CD14-positive monocyte (primary cell): ENCODE measurements at regions not wholly inside any gene's neighbourhood (a gene's known extent, or its start where the extent isn't known, plus 50 kb on each side); places are given as distances from the start of the nearest gene placed in this dataset.

Experiments used
- DNase-seq, 3 donors: peaks; one replicate each; pipeline ENCODE4 v3.0.0-alpha.2; 2011 to 2022
- H2AFZ ChIP-seq: 2 replicates; pipeline ENCODE4 v1.6.0; 2012; ENCODE audit warnings: mild to moderate bottlenecking, low read depth, low read length, inconsistent platforms; ENCODE audit not compliant: insufficient read depth, poor library complexity, severe bottlenecking
- H3K27ac ChIP-seq, 2 donors: 1 replicate in 1 of 2; 2 replicates in 1 of 2; pipeline ENCODE4 v1.5.1; 2012 to 2013; ENCODE audit warnings: low read length in 2 of 2, control low read depth in 1 of 2, inconsistent platforms in 1 of 2, low read depth in 1 of 2, mild to moderate bottlenecking in 1 of 2
- H3K27me3 ChIP-seq, 2 donors: one replicate each; pipeline versions ENCODE4 v1.6.0 to v1.6.1; 2011 to 2013; ENCODE audit warnings: low read length in 2 of 2; ENCODE audit not compliant: control insufficient read depth in 2 of 2, insufficient read depth in 2 of 2
- H3K36me3 ChIP-seq, 2 donors: replicated peaks in 1 of 2; 1 replicate in 1 of 2; 2 replicates in 1 of 2; pipeline versions ENCODE4 v1.5.1 to v1.6.1; 2012 to 2013; ENCODE audit warnings: low read length in 2 of 2, control low read depth in 1 of 2, inconsistent platforms in 1 of 2, mild to moderate bottlenecking in 1 of 2; ENCODE audit not compliant: insufficient read depth in 2 of 2, control insufficient read depth in 1 of 2
- H3K4me1 ChIP-seq, 2 donors: 1 replicate in 1 of 2; 2 replicates in 1 of 2; pipeline versions ENCODE4 v1.5.1 to v1.6.1; 2012 to 2013; ENCODE audit warnings: low read length in 2 of 2, control low read depth in 1 of 2, inconsistent platforms in 1 of 2, mild to moderate bottlenecking in 1 of 2, moderate library complexity in 1 of 2; ENCODE audit not compliant: insufficient read depth in 2 of 2, control insufficient read depth in 1 of 2
- H3K4me2 ChIP-seq: replicated peaks from 2 replicates; pipeline ENCODE3; 2012; ENCODE audit warnings: low read length, moderate library complexity, mild to moderate bottlenecking; ENCODE audit not compliant: poor library complexity, severe bottlenecking; ENCODE audit errors: extremely low read depth
- H3K4me3 ChIP-seq, 3 experiments: fragments of 200-600 bp in 1 of 3; sonication (generic) in 1 of 3; replicated peaks in 1 of 3; 1 replicate in 2 of 3; 2 replicates in 1 of 3; pipeline ENCODE4 v1.5.1; 2011 to 2013; ENCODE audit warnings: low read length in 3 of 3, mild to moderate bottlenecking in 3 of 3, control low read depth in 2 of 3, low read depth in 2 of 3, inconsistent platforms in 1 of 3, moderate library complexity in 1 of 3
- H3K79me2 ChIP-seq: 2 replicates; pipeline ENCODE4 v1.6.0; 2012; ENCODE audit warnings: mild to moderate bottlenecking, control low read depth, inconsistent platforms, low read length, moderate library complexity; ENCODE audit not compliant: insufficient read depth
- H3K9ac ChIP-seq: 2 replicates; pipeline ENCODE4 v1.6.0; 2017; ENCODE audit warnings: low read length, mild to moderate bottlenecking; ENCODE audit not compliant: insufficient read depth, poor library complexity, severe bottlenecking
- H3K9me3 ChIP-seq, 2 donors: replicated peaks in 1 of 2; 1 replicate in 1 of 2; 2 replicates in 1 of 2; pipeline versions ENCODE4 v1.5.1 to v1.6.1; 2012 to 2013; ENCODE audit warnings: low read length in 2 of 2, control low read depth in 1 of 2; ENCODE audit not compliant: control insufficient read depth in 1 of 2, insufficient read depth in 1 of 2
- H4K20me1 ChIP-seq: 2 replicates; pipeline ENCODE4 v1.6.0; 2012; ENCODE audit warnings: mild to moderate bottlenecking, low read length, control low read depth, moderate library complexity; ENCODE audit not compliant: insufficient read depth
- H3K27ac Mint-ChIP-seq, 7 donors: one replicate each; pipeline ENCODE4 v1.8.0; 2020; ENCODE audit warnings: mild to moderate bottlenecking in 7 of 7, mixed read lengths in 7 of 7, moderate library complexity in 6 of 7, inconsistent platforms in 2 of 7
- H3K27me3 Mint-ChIP-seq, 3 donors: one replicate each; pipeline ENCODE4 v1.8.0; 2021 to 2022; ENCODE audit warnings: low read depth in 3 of 3, mild to moderate bottlenecking in 3 of 3, mixed read lengths in 3 of 3, moderate library complexity in 3 of 3, inconsistent platforms in 1 of 3
- H3K36me3 Mint-ChIP-seq, 2 donors: one replicate each; pipeline ENCODE4 v1.8.0; 2020; ENCODE audit warnings: mixed read lengths in 2 of 2, inconsistent platforms in 1 of 2, mild to moderate bottlenecking in 1 of 2
- H3K4me1 Mint-ChIP-seq: one replicate; pipeline ENCODE4 v1.8.0; 2020; ENCODE audit warnings: mild to moderate bottlenecking, mixed read lengths
- H3K4me3 Mint-ChIP-seq, 2 donors: one replicate each; pipeline ENCODE4 v1.8.0; 2020; ENCODE audit warnings: mild to moderate bottlenecking in 2 of 2, mixed read lengths in 2 of 2, moderate library complexity in 1 of 2
- H3K9me3 Mint-ChIP-seq, 7 donors: one replicate each; pipeline ENCODE4 v1.8.0; 2020 to 2022; ENCODE audit warnings: mixed read lengths in 7 of 7, mild to moderate bottlenecking in 6 of 7, moderate library complexity in 6 of 7, inconsistent platforms in 2 of 7
- CTCF ChIP-seq: fragments of 200-600 bp; IDR thresholded peaks from one replicate; pipeline ENCODE4 v1.8.0; 2022; ENCODE audit warnings: antibody characterized with exemption, mild to moderate bottlenecking
- WGBS: methylation state at CpG from one replicate; pipeline ENCODE4 v1.1.5; 2013; ENCODE audit warnings: missing lambda C conversion rate; ENCODE audit not compliant: insufficient coverage; 5-methylcytosine and 5-hydroxymethylcytosine counted together
- intact Hi-C, 2 donors: fragments of 100-400 bp; cut with micrococcal nuclease; formaldehyde crosslinking; loops; one replicate each; pipeline versions ENCODE4 v1.15.0 to v1.15.1; 2023

GRCh38 chr9:116088396-116088795 lies 65.2 kb upstream of the PAPPA start:
- Mint-ChIP-seq H3K9me3 (peaks cover 0 to 4% (median 0%) of the 10 kb centered on the region in 7 donors), H3K36me3 (no peaks in the 10 kb centered on the region), H3K4me3 (no peak overlapping the region), H3K27me3 (no peaks in the 10 kb centered on the region), H3K27ac (no peak overlapping the region), H3K4me1 (no peaks in the 10 kb centered on the region)
- H3K4me2 ChIP-seq, result no peak overlapping the region
- H3K9ac ChIP-seq, result no peak overlapping the region
- no peak overlapping the region for H2AFZ ChIP-seq
- no peaks in the 10 kb centered on the region for H3K9me3 ChIP-seq
- DNase-seq, result no peak
- no peaks in the 10 kb centered on the region for H3K79me2 ChIP-seq
- H3K27ac ChIP-seq, result no peak overlapping the region
- no peaks in the 10 kb centered on the region for H4K20me1 ChIP-seq
- H3K36me3 ChIP-seq, result no peaks in the 10 kb centered on the region
- intact Hi-C loops, result no loop called here
- H3K27me3 ChIP-seq, result no peaks in the 10 kb centered on the region
- no peak for TF ChIP-seq CTCF
- no CpG with 5 or more reads among the region's 4 CpGs for WGBS
- H3K4me3 ChIP-seq, result no peak overlapping the region
- H3K4me1 ChIP-seq, result no peaks in the 10 kb centered on the region

- Histone ChIP-seq H3K4me2 (no peak overlapping the region), H3K9ac (no peak overlapping the region), H3K4me1 (no peaks in the 10 kb centered on the region), H3K27ac (no peak overlapping the region), H3K36me3 (no peaks in the 10 kb centered on the region), H2AFZ (no peak overlapping the region), H3K9me3 (no peaks in the 10 kb centered on the region), H3K27me3 (no peaks in the 10 kb centered on the region), H4K20me1 (no peaks in the 10 kb centered on the region), H3K79me2 (no peaks in the 10 kb centered on the region), H3K4me3 (no peak overlapping the region)
- TF ChIP-seq CTCF, result no peak
- Mint-ChIP-seq H3K27me3 (no peaks in the 10 kb centered on the region), H3K9me3 (peaks cover 0 to 4% (median 0%) of the 10 kb centered on the region in 7 donors), H3K4me3 (no peak overlapping the region), H3K36me3 (no peaks in the 10 kb centered on the region), H3K4me1 (no peaks in the 10 kb centered on the region), H3K27ac (no peak overlapping the region)
- intact Hi-C loops, result no loop called here
- WGBS, result no CpG with 5 or more reads among the region's 1 CpG
- DNase-seq, result no peak
Measured at GRCh38 chr9:116090030-116090770, 63.4 kb upstream of the PAPPA start.
